ENCODE measurements at regions not wholly inside any gene's neighbourhood (a gene's known extent, or its start where the extent isn't known, plus 50 kb on each side); places are given as distances from the start of the nearest gene placed in this dataset.

- TF ChIP-seq MBD4 (IDR thresholded peaks at IDR 0.05; ENCODE audit: borderline replicate concordance, low read length), result no peak
- TF ChIP-seq KLF16 (CRISPR knock-in tag; IDR thresholded peaks at IDR 0.05), result peak in 1 of 2 experiments; percentile 20; a peak in 1 of 4 replicates
- TF ChIP-seq DRAP1 (CRISPR knock-in tag; IDR thresholded peaks at IDR 0.05), result peak; percentile 88
- TF ChIP-seq BRCA1 (CRISPR knock-in tag; IDR thresholded peaks at IDR 0.05), result no peak
- TF ChIP-seq ZFP82 (CRISPR knock-in tag; IDR thresholded peaks at IDR 0.05; ENCODE audit: borderline replicate concordance), result no peak
- TF ChIP-seq NR3C1 (CRISPR knock-in tag; IDR thresholded peaks at IDR 0.05), result no peak
- TF ChIP-seq ASH2L (IDR thresholded peaks at IDR 0.05; ENCODE audit: insufficient read length, low read depth, low read length), result no peak
- TF ChIP-seq PBX2 (CRISPR knock-in tag; IDR thresholded peaks at IDR 0.05), result no peak
- no peak for TF ChIP-seq ZNF34 (CRISPR knock-in tag; IDR thresholded peaks at IDR 0.05; ENCODE audit: borderline replicate concordance)
- TF ChIP-seq GZF1 (CRISPR knock-in tag; IDR thresholded peaks at IDR 0.05), result no peak
- no peak for TF ChIP-seq MEF2D (CRISPR knock-in tag; IDR thresholded peaks at IDR 0.05)
- TF ChIP-seq TSC22D2 (CRISPR knock-in tag; IDR thresholded peaks at IDR 0.05; ENCODE audit: borderline replicate concordance), result no peak
- TF ChIP-seq RNF219 (CRISPR knock-in tag; IDR thresholded peaks at IDR 0.05), result no peak
- TF ChIP-seq HIC2 (CRISPR knock-in tag; IDR thresholded peaks at IDR 0.05; ENCODE audit: low read depth), result no peak
- peak; percentile 34; the same call in 1 of the 2 replicates for TF ChIP-seq SOX13 (IDR thresholded peaks at IDR 0.05)
- no peak for TF ChIP-seq SOX13 (CRISPR knock-in tag; conservative IDR thresholded peaks at IDR 0.05 in 1 of 2, IDR thresholded peaks at IDR 0.05 in 1 of 2)
- TF ChIP-seq NBN (conservative IDR thresholded peaks at IDR 0.05), result no peak
- no peak for TF ChIP-seq ZBTB2 (CRISPR knock-in tag; IDR thresholded peaks at IDR 0.05; ENCODE audit: low read depth)
- TF ChIP-seq CC2D1A (CRISPR knock-in tag; IDR thresholded peaks at IDR 0.05), result no peak
- TF ChIP-seq KDM4B (CRISPR knock-in tag; IDR thresholded peaks at IDR 0.05), result no peak
- no peak for TF ChIP-seq SP2 (CRISPR knock-in tag; IDR thresholded peaks at IDR 0.05)
- TF ChIP-seq ZBTB7B (CRISPR knock-in tag; IDR thresholded peaks at IDR 0.05), result no peak
- no peak for TF ChIP-seq CCDC6 (CRISPR knock-in tag; IDR thresholded peaks at IDR 0.05)
- no peak for TF ChIP-seq SMC3 (IDR thresholded peaks at IDR 0.05; ENCODE audit: low read length)
- TF ChIP-seq HOXA5 (CRISPR knock-in tag; IDR thresholded peaks at IDR 0.05), result no peak
Measured at GRCh38 chr1:148334339-148335130, 148.6 kb downstream of the PPIAL4G start (continued).
